HG03095 (cell line): ENCODE measurements at regions not wholly inside any gene's neighbourhood (a gene's known extent, or its start where the extent isn't known, plus 50 kb on each side); places are given as distances from the start of the nearest gene placed in this dataset.
"Not testable (repeated sequence)": the region's sequence is repeated elsewhere in the genome, so short reads cannot be mapped to it uniquely, and the experiment has no call there.

ENCODE experiments used
- ATAC-seq: cut with Tn5 transposase; IDR thresholded peaks from one replicate; pipeline ENCODE4 v1.9.1; 2021; ENCODE audit warnings: moderate library complexity; ENCODE audit not compliant: unreplicated experiment

GRCh38 chr2:129499747-129500146, 479.7 kb upstream of the RAB6C start:
- ATAC-seq, result no peak

DNA sequence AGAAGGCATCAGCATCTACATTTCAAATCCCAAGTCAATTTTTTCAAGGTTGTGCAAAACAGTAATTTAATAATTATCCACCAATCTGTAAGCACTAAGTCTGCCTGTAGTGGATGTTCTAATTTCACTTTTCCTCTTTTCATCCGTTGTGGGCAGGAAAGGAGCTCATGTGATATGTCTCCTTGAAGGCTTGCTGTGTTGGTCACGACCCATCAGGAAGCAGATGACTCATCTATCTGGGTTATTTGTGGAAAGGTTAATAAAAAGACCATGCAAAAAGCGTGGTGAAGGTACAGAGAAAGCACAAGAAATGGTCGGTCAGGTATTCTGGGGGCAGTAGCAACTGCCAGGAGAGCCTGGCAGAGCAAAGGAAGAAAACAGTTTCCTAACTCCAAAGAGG, 476.7 kb upstream of the RAB6C start:
- no peak for ATAC-seq

GRCh38 chr2:129504646-129505045, 474.8 kb upstream of the RAB6C start:
- ATAC-seq, result no peak

DNA sequence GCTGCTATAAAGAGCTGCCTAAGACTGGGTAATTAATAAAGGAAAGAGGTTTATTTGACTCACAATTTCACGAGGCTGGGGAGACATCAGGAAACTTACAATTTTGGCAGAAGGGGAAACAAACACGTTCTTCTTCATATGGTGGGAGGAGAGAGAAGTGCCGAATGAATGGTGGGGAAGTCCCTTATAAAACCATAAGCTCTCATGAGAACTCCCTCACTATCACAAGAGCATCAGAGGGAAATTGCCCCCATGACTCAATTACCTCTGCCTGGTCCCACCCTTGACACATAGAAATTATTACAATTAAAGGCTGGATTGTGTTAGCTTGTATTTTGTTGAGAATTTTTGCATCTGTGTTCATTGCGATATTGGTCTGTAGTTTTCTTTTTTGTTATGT, 460.5 kb upstream of the RAB6C start:
- ATAC-seq, result no peak

- ATAC-seq, result not testable (repeated sequence)
Observed at GRCh38 chr2:129532158-129532557, 447.3 kb upstream of the RAB6C start.

GRCh38 chr2:129548880-129549279, 430.6 kb upstream of the RAB6C start:
- no peak for ATAC-seq

DNA sequence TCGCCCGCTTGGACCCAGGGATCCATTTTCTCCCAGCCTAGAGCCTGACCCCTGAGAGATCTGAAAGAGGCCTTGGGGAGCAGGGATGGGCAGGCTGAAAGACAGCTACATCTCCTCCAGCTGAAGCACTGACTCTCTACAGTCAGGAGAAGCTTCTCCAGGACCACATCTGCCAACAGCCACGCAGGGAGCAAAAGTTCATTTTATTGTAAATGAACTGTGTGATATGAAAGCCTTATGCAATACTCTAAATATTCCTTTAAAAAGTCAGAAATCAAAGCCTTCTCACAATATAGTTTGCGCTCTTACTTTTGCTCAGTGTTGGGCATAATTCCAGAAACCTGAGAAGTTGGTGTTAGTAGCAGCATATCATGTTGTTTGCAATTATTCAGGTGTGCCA, 428.9 kb upstream of the RAB6C start:
- no peak for ATAC-seq

DNA sequence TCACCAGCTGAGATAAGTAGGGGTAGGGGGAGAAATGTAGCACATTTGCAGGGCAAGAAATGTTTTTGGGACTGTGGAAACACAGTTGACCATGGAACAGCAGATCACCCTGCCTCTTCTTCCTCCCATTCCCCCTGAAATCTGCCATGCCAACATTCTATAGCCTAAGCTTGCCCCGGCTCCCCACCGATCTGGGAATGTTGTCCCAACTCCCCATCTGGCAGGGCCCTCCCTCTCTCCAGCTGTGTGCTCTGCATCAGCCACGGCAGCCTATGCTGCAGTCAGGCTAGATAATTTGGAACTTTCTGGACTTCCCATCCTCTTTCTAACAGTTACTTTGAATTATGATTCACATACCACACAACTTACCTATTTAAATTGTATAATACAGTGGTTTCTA, 425.1 kb upstream of the RAB6C start:
- ATAC-seq, result no peak

GRCh38 chr2:129559101-129559500, 420.4 kb upstream of the RAB6C start:
- ATAC-seq, result no peak

DNA sequence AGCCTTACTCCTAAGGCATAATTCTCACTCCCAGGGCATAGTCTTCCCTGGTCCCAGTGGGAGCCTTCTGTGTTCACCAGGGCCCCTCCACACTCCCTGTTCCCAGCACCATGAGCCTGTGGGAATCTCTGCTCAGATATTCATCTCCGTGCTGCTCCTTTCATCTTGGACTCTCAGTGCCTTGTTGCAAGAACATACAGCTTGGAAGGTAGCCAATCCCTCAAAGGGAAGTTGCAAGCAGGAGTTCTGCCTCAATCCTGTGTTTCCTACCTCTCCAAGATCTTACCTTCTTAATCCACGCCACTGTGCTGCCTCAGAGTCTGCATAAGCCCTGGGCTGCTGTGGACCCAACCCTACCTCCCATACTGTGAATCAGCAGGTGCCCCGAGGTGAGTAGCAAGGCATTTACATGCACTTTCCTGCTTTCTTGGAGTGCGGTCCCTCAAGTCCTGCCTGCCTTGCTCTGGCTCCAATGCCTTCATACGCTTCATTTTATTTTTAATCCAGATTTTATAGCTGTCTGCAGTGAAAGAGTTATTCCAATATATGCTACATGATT, 413.8 kb upstream of the RAB6C start:
- ATAC-seq, result no peak

DNA sequence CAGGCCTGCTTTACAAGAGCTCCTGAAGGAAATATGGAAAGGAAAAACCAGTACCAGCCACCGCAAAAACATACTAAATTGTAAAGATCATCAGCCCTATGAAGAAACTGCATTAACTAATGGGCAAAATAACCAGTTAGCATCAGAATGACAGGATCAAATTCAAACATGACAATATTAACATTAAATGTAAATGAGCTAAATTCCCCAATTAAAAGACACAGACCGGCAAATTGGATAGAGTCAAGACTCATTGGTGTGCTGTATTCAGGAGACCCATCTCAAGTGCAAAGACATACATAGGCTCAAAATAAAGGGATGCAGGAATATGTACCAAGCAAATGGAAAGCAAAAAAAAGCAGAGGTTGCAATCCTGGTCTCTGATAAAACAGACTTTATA, 408.7 kb upstream of the RAB6C start:
- ATAC-seq, result not testable (repeated sequence)

DNA sequence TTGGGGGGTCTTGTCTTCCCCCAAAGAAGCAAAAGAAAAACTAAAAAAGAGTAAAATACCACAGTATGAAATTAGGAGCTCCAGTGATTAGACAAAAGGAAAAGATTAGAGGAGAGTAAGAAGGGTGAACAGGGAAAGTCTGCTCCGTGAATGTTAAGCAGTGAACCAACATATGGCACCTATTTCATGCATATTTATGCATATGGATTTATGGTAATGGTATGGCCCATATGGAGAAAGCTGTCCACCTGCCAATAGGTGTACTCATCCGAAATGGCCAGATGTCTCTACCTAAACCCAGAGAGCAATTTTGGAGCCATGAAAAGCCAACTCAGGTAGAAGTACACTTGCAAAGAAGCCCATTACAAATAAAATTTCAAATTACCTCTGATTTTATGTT, 404.0 kb upstream of the RAB6C start:
- no peak for ATAC-seq

GRCh38 chr2:129575880-129576279, 403.6 kb upstream of the RAB6C start:
- ATAC-seq, result no peak

- ATAC-seq, result no peak
Observed at GRCh38 chr2:129580001-129580400, 399.5 kb upstream of the RAB6C start.

- ATAC-seq, result no peak
Observed at GRCh38 chr2:129585760-129586159, 393.7 kb upstream of the RAB6C start.

DNA sequence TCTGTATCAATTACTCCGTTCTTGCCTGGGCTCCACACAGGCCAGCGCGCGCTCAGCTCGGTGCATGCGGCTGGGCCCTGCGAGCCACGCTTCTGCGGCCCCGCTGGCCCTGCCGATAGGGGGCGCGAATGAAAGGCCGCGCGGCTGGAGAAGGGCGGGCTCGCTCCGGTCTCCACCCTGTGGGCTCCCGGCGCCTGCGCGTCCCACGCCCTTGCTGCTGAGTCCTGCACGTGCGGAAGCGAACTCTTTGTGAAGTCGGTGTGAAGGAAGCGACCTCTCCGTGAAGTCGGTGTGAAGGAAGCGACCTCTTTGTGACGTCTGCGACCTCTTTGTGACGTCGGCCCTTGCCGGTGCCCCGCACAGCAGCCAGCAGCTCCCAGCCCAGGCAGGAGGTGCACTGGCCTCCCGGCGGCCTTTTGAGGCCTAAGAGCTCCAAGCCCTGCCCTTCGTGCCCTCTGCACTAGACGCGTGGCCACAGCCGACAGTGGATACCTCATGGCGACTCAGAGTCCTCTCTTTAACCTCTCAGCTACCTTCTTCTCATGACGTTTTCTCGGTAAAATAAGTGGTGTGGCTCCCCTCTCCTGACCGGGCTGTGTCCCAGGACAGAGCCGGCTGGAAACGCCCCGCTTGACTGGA, 391.9 kb upstream of the RAB6C start:
- no peak for ATAC-seq

DNA sequence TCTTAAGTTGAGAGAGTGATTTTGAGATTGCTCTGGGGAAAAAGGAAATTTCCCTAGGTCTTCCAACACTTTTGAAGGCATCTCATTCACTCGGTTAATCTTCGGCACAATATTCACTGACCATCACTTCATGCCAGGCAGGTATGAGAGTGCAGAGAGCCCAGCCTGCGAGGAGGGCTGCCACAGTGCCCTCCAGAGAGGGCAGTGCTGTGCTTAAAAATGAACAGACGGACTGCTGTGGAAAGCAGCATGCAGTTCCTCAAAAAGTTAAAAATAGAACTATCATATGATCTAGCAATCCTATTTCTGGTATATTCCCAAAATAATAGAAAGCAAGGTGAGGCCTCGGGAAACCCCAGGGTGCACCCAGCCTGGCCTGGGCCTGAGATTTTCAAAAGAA, 374.9 kb upstream of the RAB6C start:
- no peak for ATAC-seq

- ATAC-seq, result no peak
Observed at GRCh38 chr2:129605646-129606045, 373.8 kb upstream of the RAB6C start.

GRCh38 chr2:129606496-129607270, 372.8 kb upstream of the RAB6C start:
- ATAC-seq, result no peak

GRCh38 chr2:129609224-129609623, 370.2 kb upstream of the RAB6C start:
- no peak for ATAC-seq

DNA sequence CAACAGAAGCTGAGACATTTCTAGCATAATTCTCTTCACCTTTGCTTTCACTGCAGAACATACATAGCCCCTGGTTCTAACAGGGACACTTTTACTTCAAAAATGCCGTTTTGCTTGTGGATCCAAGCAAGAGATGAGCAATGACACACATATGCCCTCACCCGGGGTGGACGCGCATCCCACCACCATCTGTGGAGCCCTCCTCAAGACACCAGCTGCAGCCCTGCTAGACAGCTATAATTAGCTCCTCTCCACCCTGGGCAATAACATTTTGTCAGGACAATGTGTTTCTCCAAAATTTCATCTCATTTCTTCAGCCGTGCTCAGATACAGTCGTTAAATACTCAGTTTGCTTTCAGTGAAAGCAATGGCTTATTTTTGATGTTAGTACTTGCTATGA, 368.7 kb upstream of the RAB6C start:
- ATAC-seq, result no peak

GRCh38 chr2:129611471-129611870, 368.0 kb upstream of the RAB6C start:
- ATAC-seq, result no peak
